ENCODE measurements at regions not wholly inside any gene's neighbourhood (a gene's known extent, or its start where the extent isn't known, plus 50 kb on each side); places are given as distances from the start of the nearest gene placed in this dataset.
"Not testable (repeated sequence)": the region's sequence is repeated elsewhere in the genome, so short reads cannot be mapped to it uniquely, and the experiment has no call there.

DNA sequence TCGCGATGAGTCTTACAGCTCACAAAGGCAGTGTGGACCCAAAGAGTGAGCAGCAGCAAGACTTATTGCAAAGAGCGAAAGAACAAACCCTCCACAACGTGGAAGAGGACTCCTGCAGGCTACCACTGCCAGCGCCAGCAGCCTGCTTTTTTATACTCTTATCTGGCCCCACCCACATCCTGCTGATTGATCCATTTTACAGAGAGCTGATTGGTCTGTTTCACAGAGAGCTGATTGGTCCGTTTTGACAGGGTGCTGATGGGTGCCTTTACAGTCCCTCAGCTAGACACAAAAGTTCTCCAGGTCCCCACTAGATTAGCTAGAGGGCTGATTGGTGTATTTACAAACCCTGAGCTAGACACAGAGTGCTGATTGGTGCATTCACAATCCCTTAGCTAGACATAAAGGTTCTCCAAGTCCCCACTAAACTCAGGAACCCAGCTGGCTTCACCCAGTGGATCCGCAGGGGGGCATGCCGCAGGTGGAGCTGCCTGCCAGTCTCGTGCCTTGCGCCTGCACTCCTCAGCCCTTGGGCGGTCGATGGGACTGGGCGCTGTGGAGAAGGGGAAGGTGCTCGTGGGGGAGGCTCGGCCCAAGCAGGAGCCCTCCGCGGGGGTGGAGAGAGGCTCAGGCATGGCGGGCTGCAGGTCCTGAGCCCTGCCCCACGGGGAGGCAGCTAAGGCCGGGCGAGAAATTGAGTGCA is 75.7 kb downstream of the QDPR start:
- DNase-seq; H3K27ac ChIP-seq; H3K9me3 ChIP-seq; H3K27me3 ChIP-seq (ENCODE audit: insufficient read depth in 3 of 3, low read length in 2 of 3); H3K4me1 ChIP-seq; H3K36me3 ChIP-seq (ENCODE audit: insufficient read depth in 1 of 2, low read depth in 1 of 2); ATAC-seq; intact Hi-C loops (cut with DNase I); H3K4me3 ChIP-seq: not testable (repeated sequence)
- WGBS, 3 donors, result 89 to 92% (median 91%) methylated on average over 21 of the region's 21 CpGs

DNA sequence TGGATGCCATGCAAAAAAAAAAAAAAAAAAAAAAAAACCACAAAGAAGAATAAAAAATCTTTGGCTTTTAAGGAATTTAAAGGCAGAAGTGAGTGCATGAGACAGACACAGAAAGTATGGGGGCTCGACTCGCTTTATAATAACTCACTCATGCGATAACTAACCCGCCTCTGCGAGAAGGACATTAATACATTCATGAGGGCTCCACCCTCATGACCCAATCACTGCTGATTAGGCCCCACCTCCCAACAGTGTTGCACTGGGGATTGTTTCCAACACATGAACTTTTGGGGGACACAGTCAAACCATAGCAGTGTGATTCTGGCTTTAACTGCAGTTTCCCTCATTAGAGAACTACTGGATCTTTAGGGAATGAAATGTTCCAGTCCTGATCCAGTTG is 78.1 kb downstream of the QDPR start:
- intact Hi-C loops (cut with DNase I), result no loop called here
- no peak overlapping the region for H3K4me3 ChIP-seq
- no peaks in the 10 kb centered on the region for H3K36me3 ChIP-seq (ENCODE audit: insufficient read depth in 1 of 2, low read depth in 1 of 2)
- WGBS, 3 donors, result 91 to 97% (median 94%) methylated on average over 5 of the region's 5 CpGs
- no peaks in the 10 kb centered on the region for H3K27me3 ChIP-seq (ENCODE audit: insufficient read depth in 3 of 3, low read length in 2 of 3)
- ATAC-seq (no peak), DNase-seq (no peak)
- no peaks in the 10 kb centered on the region for H3K4me1 ChIP-seq
- TF ChIP-seq, protein P1, sequence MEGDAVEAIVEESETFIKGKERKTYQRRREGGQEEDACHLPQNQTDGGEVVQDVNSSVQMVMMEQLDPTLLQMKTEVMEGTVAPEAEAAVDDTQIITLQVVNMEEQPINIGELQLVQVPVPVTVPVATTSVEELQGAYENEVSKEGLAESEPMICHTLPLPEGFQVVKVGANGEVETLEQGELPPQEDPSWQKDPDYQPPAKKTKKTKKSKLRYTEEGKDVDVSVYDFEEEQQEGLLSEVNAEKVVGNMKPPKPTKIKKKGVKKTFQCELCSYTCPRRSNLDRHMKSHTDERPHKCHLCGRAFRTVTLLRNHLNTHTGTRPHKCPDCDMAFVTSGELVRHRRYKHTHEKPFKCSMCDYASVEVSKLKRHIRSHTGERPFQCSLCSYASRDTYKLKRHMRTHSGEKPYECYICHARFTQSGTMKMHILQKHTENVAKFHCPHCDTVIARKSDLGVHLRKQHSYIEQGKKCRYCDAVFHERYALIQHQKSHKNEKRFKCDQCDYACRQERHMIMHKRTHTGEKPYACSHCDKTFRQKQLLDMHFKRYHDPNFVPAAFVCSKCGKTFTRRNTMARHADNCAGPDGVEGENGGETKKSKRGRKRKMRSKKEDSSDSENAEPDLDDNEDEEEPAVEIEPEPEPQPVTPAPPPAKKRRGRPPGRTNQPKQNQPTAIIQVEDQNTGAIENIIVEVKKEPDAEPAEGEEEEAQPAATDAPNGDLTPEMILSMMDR (IDR thresholded peaks at IDR 0.05), result no peak
- no peaks in the 10 kb centered on the region for H3K9me3 ChIP-seq
- H3K27ac ChIP-seq, result no peak overlapping the region

DNA sequence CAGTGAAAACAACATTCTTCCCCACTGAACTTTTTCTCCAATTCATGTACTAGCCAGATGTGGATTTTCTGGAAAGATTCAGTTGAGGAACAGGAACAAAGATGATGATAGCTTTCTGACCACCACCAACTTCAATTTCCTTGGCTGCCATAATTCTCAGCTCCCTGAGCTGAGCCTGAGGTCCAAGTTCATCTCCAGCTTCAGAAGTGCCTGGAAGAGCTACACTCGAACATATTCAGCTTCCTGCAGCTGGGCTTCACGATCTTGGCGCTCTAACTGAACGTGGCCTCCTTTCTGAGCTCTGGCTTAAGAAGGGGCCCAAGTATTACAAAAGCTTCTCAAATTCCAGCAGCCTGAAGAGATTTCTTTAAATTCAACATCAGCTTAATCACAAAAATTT is 83.9 kb downstream of the QDPR start:
- ATAC-seq (no peak), DNase-seq (no peak)
- no peaks in the 10 kb centered on the region for H3K4me1 ChIP-seq
- H3K27me3 ChIP-seq (ENCODE audit: insufficient read depth in 3 of 3, low read length in 2 of 3), result no peaks in the 10 kb centered on the region
- WGBS, 3 donors, result 32 to 38% (median 34%) methylated on average over 4 of the region's 4 CpGs
- H3K36me3 ChIP-seq (ENCODE audit: insufficient read depth in 1 of 2, low read depth in 1 of 2), result no peaks in the 10 kb centered on the region
- intact Hi-C loops (cut with DNase I), result no loop called here
- no peak overlapping the region for H3K4me3 ChIP-seq
- H3K27ac ChIP-seq, result no peak overlapping the region
- TF ChIP-seq, protein P1 (IDR thresholded peaks at IDR 0.05), result no peak
- no peaks in the 10 kb centered on the region for H3K9me3 ChIP-seq

DNA sequence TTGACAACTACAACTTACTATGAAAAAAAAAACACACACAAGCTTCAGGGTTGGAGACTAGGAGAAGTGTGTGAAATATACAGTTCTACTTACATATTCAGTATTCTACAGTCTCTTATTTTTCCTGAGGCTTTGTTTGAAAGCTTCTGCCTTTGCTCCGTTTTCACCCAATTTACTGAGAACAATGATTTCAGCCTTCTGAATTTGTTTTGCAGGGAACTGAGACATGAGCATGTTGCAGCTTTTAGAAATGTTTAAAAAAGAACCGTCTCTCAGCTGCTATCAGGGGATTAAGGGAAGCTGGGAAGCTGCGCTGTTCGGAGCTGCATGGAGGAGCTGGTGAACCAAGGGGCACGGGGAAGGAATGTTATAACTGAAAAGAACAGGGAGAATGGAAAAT is 85.7 kb downstream of the QDPR start:
- no peaks in the 10 kb centered on the region for H3K36me3 ChIP-seq (ENCODE audit: insufficient read depth in 1 of 2, low read depth in 1 of 2)
- ATAC-seq (no peak), DNase-seq (no peak)
- no peak overlapping the region for H3K27ac ChIP-seq
- no peaks in the 10 kb centered on the region for H3K9me3 ChIP-seq
- 28 to 35% (median 28%) methylated on average over 5 of the region's 5 CpGs for WGBS, 3 donors
- H3K27me3 ChIP-seq (ENCODE audit: insufficient read depth in 3 of 3, low read length in 2 of 3), result no peaks in the 10 kb centered on the region
- intact Hi-C loops (cut with DNase I), result no loop called here
- H3K4me3 ChIP-seq, result no peak overlapping the region
- no peaks in the 10 kb centered on the region for H3K4me1 ChIP-seq
- TF ChIP-seq, protein P1 (IDR thresholded peaks at IDR 0.05), result no peak

DNA sequence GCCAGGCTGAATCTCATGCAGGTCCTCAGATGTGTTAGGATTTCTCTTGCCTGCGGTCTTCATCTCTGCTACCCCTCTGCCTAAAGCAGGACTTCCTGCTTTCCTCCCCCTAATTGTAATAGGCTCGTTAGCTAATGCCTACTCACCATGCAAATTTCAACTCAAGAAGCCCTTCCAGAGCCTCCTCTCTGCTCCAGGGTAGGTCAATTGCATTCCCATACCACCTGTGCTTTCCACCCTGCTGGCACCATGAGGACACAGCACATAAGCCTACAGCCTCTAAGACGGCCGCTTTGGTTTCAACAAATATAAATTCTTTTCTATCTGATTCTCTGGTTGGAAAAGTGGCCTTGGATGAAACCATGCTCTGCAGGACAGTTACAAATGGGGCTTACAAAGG is 93.9 kb downstream of the QDPR start:
- Histone ChIP-seq H3K36me3 (ENCODE audit: insufficient read depth in 1 of 2, low read depth in 1 of 2) (no peaks in the 10 kb centered on the region), H3K27me3 (ENCODE audit: insufficient read depth in 3 of 3, low read length in 2 of 3) (peaks cover 0 to 2% (median 0%) of the 10 kb centered on the region in 3 donors), H3K9me3 (no peaks in the 10 kb centered on the region), H3K4me3 (no peak overlapping the region), H3K27ac (no peak overlapping the region), H3K4me1 (no peaks in the 10 kb centered on the region)
- 78 to 80% (median 79%) methylated on average over 4 of the region's 4 CpGs for WGBS, 3 donors
- TF ChIP-seq, protein P1 (IDR thresholded peaks at IDR 0.05), result no peak
- no peak for DNase-seq
- intact Hi-C loops (cut with DNase I), result no loop called here
- ATAC-seq, result no peak
